Upper lobe of left lung (tissue), 6 donors: ENCODE measurements at regions not wholly inside any gene's neighbourhood (a gene's known extent, or its start where the extent isn't known, plus 50 kb on each side); places are given as distances from the start of the nearest gene placed in this dataset.

ENCODE experiments used
- ATAC-seq, 2 donors: fragments of 200-7000 bp; cut with Tn5 transposase; one replicate each; pipeline ENCODE4 v1.9.1; 2022; ENCODE audit warnings: mild to moderate bottlenecking in 2 of 2, moderate library complexity in 2 of 2; ENCODE audit not compliant: low FRiP score in 2 of 2
- DNase-seq, 2 donors: peaks; one replicate each; pipeline ENCODE4 v3.0.0-alpha.2; 2019 to 2020
- H3K27ac ChIP-seq, 4 donors: fragments of 200-600 bp; sonication (generic); one replicate each; pipeline ENCODE4 v1.5.1; 2016 to 2019
- H3K27me3 ChIP-seq, 4 donors: fragments of 200-600 bp; sonication (generic); one replicate each; pipeline ENCODE4 v1.5.1; 2017 to 2019
- H3K36me3 ChIP-seq, 4 donors: fragments of 200-600 bp; sonication (generic); one replicate each; pipeline ENCODE4 v1.5.1; 2016 to 2019
- H3K4me1 ChIP-seq, 4 donors: fragments of 200-600 bp; sonication (generic); one replicate each; pipeline ENCODE4 v1.5.1; 2018 to 2019
- H3K4me3 ChIP-seq, 4 donors: fragments of 200-600 bp; sonication (generic); one replicate each; pipeline ENCODE4 v1.5.1; 2017 to 2019; ENCODE audit warnings: mild to moderate bottlenecking in 2 of 4, moderate library complexity in 1 of 4
- H3K9me3 ChIP-seq, 4 donors: fragments of 200-600 bp; sonication (generic); one replicate each; pipeline ENCODE4 v1.5.1; 2018 to 2019
- CTCF ChIP-seq, 6 experiments: fragments of 450-650 bp in 4 of 6; fragments of 200-600 bp in 2 of 6; sonication (generic) in 2 of 6; IDR thresholded peaks; one replicate each; pipeline ENCODE4 v1.5.1; 2016 to 2019; ENCODE audit warnings: antibody characterized with exemption in 6 of 6
- EP300 ChIP-seq, 4 donors: sonication (generic); formaldehyde crosslinking; IDR thresholded peaks; one replicate each; pipeline ENCODE4 v1.5.1; 2017; ENCODE audit warnings: antibody characterized with exemption in 4 of 4, control low read depth in 2 of 4
- POLR2A ChIP-seq, 4 donors: fragments of 450-650 bp; IDR thresholded peaks; one replicate each; pipeline ENCODE4 v1.5.1; 2016 to 2017; ENCODE audit warnings: antibody characterized with exemption in 4 of 4, mild to moderate bottlenecking in 2 of 4
- POLR2AphosphoS5 ChIP-seq, 2 donors: sonication (generic); formaldehyde crosslinking; IDR thresholded peaks; one replicate each; pipeline ENCODE4 v1.5.1; 2017; ENCODE audit warnings: antibody characterized with exemption in 2 of 2
- WGBS, 2 donors: methylation state at CpG; one replicate each; pipeline ENCODE4 v1.1.5; 2017 to 2018; 5-methylcytosine and 5-hydroxymethylcytosine counted together
- donor health status: DM: no; HTN: no; CAD: no; lungs with moderate emphysema.
- donor health status: DM: no; HTN: yes; CAD: no; lungs with severe emphysema.

GRCh38 chr5:74258314-74258665 lies 382.2 kb downstream of the ENC1 start:
- DNase-seq (no peak), ATAC-seq (no peak)
- TF ChIP-seq POLR2A (IDR thresholded peaks at IDR 0.05) (no peak), CTCF (IDR thresholded peaks at IDR 0.05) (no peak), EP300 (IDR thresholded peaks at IDR 0.05) (no peak), POLR2AphosphoS5 (IDR thresholded peaks at IDR 0.05) (no peak)
- no peaks in the 10 kb centered on the region for H3K36me3 ChIP-seq
- H3K27ac ChIP-seq, result no peak overlapping the region
- no peaks in the 10 kb centered on the region for H3K9me3 ChIP-seq
- no peak overlapping the region for H3K4me3 ChIP-seq
- peaks cover 4 to 23% (median 10%) of the 10 kb centered on the region in 4 donors for H3K4me1 ChIP-seq
- H3K27me3 ChIP-seq, result no peaks in the 10 kb centered on the region

GRCh38 chr5:74257645-74258313 lies 382.7 kb downstream of the ENC1 start:
- TF ChIP-seq EP300 (IDR thresholded peaks at IDR 0.05) (no peak), POLR2AphosphoS5 (IDR thresholded peaks at IDR 0.05) (peak; percentile 21 to 22)
- Histone ChIP-seq H3K4me1 (peaks cover 4 to 23% (median 10%) of the 10 kb centered on the region in 4 donors), H3K36me3 (no peaks in the 10 kb centered on the region), H3K27me3 (no peaks in the 10 kb centered on the region), H3K4me3 (no peak overlapping the region), H3K9me3 (no peaks in the 10 kb centered on the region), H3K27ac (peak overlapping the region in 2 of 4 donors; percentile 26 to 46)
- 20% methylated on average over 6 of the region's 6 CpGs for WGBS, 2 donors
- peak; percentile 79 to 93 for ATAC-seq
- DNase-seq, result peak in 1 of 2 donors; percentile 64

GRCh38 chr5:74257060-74257527 lies 383.4 kb downstream of the ENC1 start:
- H3K27me3 ChIP-seq, result no peaks in the 10 kb centered on the region
- peak in 1 of 2 donors; percentile 68 for ATAC-seq
- H3K4me1 ChIP-seq, result peaks cover 4 to 23% (median 10%) of the 10 kb centered on the region in 4 donors
- no peak for DNase-seq
- 61 to 71% methylated on average over 4 to 5 of the region's 5 CpGs for WGBS, 2 donors
- TF ChIP-seq POLR2AphosphoS5 (IDR thresholded peaks at IDR 0.05) (no peak), EP300 (IDR thresholded peaks at IDR 0.05) (no peak), POLR2A (IDR thresholded peaks at IDR 0.05) (no peak), CTCF (IDR thresholded peaks at IDR 0.05) (no peak)
- peak overlapping the region in 2 of 4 donors; percentile 26 to 46 for H3K27ac ChIP-seq
- H3K9me3 ChIP-seq, result no peaks in the 10 kb centered on the region
- no peak overlapping the region for H3K4me3 ChIP-seq
- no peaks in the 10 kb centered on the region for H3K36me3 ChIP-seq

- TF ChIP-seq POLR2AphosphoS5 (IDR thresholded peaks at IDR 0.05) (no peak), CTCF (IDR thresholded peaks at IDR 0.05) (no peak), POLR2A (IDR thresholded peaks at IDR 0.05) (no peak), EP300 (IDR thresholded peaks at IDR 0.05) (no peak)
- Histone ChIP-seq H3K36me3 (no peaks in the 10 kb centered on the region), H3K9me3 (no peaks in the 10 kb centered on the region), H3K27me3 (no peaks in the 10 kb centered on the region), H3K4me1 (peaks cover 6 to 31% (median 13%) of the 10 kb centered on the region in 4 donors), H3K4me3 (no peak overlapping the region), H3K27ac (no peak overlapping the region)
- 96 to 100% methylated on average over 6 of the region's 6 CpGs for WGBS, 2 donors
- DNase-seq, result no peak
- ATAC-seq, result no peak
These were observed 384.7 kb downstream of the ENC1 start for GRCh38 chr5:74255692-74256392.

GRCh38 chr5:74254257-74254656 lies 386.3 kb downstream of the ENC1 start:
- no peak overlapping the region for H3K4me3 ChIP-seq
- ATAC-seq (no peak), DNase-seq (no peak)
- H3K4me1 ChIP-seq, result peaks cover 8 to 35% (median 15%) of the 10 kb centered on the region in 4 donors
- TF ChIP-seq POLR2AphosphoS5 (IDR thresholded peaks at IDR 0.05) (no peak), CTCF (IDR thresholded peaks at IDR 0.05) (no peak), EP300 (IDR thresholded peaks at IDR 0.05) (no peak), POLR2A (IDR thresholded peaks at IDR 0.05) (no peak)
- no peak overlapping the region for H3K27ac ChIP-seq
- H3K36me3 ChIP-seq, result no peaks in the 10 kb centered on the region
- 100% methylated on average over 1 of the region's 1 CpG for WGBS, 2 donors
- no peaks in the 10 kb centered on the region for H3K27me3 ChIP-seq
- H3K9me3 ChIP-seq, result no peaks in the 10 kb centered on the region
